ENCODE measurements at regions not wholly inside any gene's neighbourhood (a gene's known extent, or its start where the extent isn't known, plus 50 kb on each side); places are given as distances from the start of the nearest gene placed in this dataset.
"Not testable (repeated sequence)": the region's sequence is repeated elsewhere in the genome, so short reads cannot be mapped to it uniquely, and the experiment has no call there.

DNA sequence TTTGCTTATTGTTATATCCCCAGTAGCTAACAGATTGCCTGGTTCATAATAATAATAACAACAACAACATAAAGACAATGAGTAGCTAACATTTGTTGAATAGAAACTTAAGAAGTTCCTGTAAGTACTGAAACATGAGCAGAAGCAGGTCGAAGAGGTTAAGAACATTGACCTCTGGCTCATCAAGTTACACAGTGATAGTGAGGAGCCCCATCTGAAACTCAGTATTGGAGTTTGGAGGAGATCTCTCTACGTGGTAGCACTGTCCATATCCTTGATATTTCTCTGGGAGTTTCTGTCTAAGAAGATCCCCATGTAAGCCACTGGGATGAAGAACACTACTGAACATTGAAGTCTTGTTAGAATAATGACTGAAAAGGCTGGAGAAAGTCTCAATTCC, 600.4 kb downstream of the RFPL4B start:
- DNase-seq (ENCODE audit: low spot score) = no peak

GRCh38 chr6:112951829-112952228, 604.7 kb downstream of the RFPL4B start:
- H3K9me3 ChIP-seq = no peaks in the 10 kb centered on the region
- no peak for DNase-seq (ENCODE audit: low spot score)
- no peak overlapping the region for H3K27ac ChIP-seq
- H3K4me1 ChIP-seq = peaks cover 0 to 3% of the 10 kb centered on the region in 2 donors
- H3K27me3 ChIP-seq = no peaks in the 10 kb centered on the region
- H3K36me3 ChIP-seq = no peaks in the 10 kb centered on the region
- TF ChIP-seq CTCF (IDR thresholded peaks at IDR 0.05) = no peak
- H3K4me3 ChIP-seq = no peak overlapping the region

More for the DNA sequence above, 600.4 kb downstream of the RFPL4B start:
- no peak overlapping the region for H3K27ac ChIP-seq
- no peaks in the 10 kb centered on the region for H3K27me3 ChIP-seq
- no peaks in the 10 kb centered on the region for H3K9me3 ChIP-seq
- H3K4me3 ChIP-seq = no peak overlapping the region
- TF ChIP-seq CTCF (IDR thresholded peaks at IDR 0.05) = no peak
- no peaks in the 10 kb centered on the region for H3K4me1 ChIP-seq
- no peaks in the 10 kb centered on the region for H3K36me3 ChIP-seq

DNA sequence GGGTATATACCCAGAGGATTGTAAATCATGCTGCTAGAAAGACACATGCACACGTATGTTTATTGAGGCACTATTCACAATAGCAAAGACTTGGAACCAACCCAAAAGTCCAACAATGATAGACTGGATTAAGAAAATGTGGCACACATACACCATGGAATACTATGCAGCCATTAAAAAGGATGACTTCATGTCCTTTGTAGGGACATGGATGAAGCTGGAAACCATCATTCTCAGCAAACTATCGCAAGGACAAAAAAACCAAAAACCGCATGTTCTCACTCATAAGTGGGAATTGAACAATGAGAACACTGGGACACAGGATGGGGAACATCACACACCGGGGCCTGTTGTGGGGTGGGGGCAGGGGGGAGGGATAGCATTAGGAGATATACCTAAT, 608.6 kb downstream of the RFPL4B start:
- not testable (repeated sequence) for H3K4me3 ChIP-seq; H3K9me3 ChIP-seq; H3K4me1 ChIP-seq; H3K27me3 ChIP-seq; DNase-seq (ENCODE audit: low spot score); H3K36me3 ChIP-seq; H3K27ac ChIP-seq

DNA sequence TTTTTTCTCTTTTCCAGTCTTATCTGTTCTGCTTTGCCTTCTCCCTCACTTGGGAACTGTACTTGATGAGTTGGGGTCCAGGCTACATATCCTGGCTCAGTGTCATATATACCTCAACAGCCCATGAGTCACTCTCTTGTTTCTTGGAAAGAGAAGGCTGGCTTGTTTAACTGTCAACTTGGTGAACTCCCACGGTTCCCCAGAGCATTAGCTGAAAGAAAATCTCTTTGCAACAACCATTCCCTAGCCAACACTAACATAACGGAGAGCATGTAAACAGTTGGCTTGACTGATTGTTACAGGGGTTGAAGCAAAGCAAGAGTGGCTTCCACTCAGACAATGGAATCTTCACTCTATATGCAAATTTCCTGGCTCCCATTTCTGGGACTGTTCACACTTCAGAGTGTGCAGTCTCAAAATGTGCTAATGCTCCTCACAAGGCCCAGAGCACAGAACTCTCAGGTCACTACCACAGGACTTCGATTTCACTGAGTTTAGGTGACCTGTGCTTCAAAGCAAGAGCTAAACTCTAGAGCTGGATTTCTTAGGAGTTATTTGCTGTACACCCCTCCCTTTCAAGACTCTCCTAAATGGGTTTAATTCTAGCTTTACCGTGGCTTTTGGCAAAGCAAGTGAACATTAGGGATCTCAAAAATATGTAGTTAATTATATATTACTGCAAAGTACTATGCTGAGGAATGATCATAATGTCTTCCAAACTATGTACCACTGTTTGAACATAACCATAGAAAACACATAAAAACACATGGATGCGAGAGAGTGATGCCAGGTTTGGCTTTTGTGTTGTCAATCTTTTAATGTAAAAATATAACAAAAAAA, 609.8 kb downstream of the RFPL4B start:
- Histone ChIP-seq H3K4me3 (no peak overlapping the region), H3K4me1 (peaks cover 0 to 6% of the 10 kb centered on the region in 2 donors), H3K9me3 (no peaks in the 10 kb centered on the region), H3K36me3 (no peaks in the 10 kb centered on the region), H3K27ac (no peak overlapping the region), H3K27me3 (no peaks in the 10 kb centered on the region)
- DNase-seq (ENCODE audit: low spot score) = no peak
- TF ChIP-seq CTCF (IDR thresholded peaks at IDR 0.05) = no peak

DNA sequence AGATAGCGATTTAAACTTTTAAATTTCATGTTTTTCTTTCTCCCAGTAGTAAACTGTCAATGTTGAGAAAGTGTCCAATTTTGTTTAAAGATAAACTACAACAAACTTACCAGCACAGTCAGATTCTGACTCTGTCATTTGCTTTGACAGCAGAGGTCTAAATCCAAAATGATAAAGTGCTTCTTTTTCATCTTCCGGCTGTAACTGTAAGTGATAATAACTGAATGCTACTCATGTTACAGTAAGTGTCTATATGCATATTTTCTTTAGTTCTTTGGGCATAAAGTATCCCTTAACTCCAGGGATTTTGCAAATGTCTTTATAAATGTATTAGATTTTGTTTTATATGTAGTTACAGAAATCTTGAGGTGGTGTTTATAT, 610.4 kb downstream of the RFPL4B start:
- no peak overlapping the region for H3K27ac ChIP-seq
- no peaks in the 10 kb centered on the region for H3K9me3 ChIP-seq
- no peaks in the 10 kb centered on the region for H3K36me3 ChIP-seq
- H3K4me3 ChIP-seq = no peak overlapping the region
- no peak for TF ChIP-seq CTCF (IDR thresholded peaks at IDR 0.05)
- no peak for DNase-seq (ENCODE audit: low spot score)
- H3K27me3 ChIP-seq = no peaks in the 10 kb centered on the region
- H3K4me1 ChIP-seq = peaks cover 0 to 6% of the 10 kb centered on the region in 2 donors

GRCh38 chr6:112960130-112960529, 613.0 kb downstream of the RFPL4B start:
- H3K27me3 ChIP-seq; H3K4me1 ChIP-seq; H3K4me3 ChIP-seq; H3K36me3 ChIP-seq; H3K9me3 ChIP-seq; H3K27ac ChIP-seq; DNase-seq (ENCODE audit: low spot score): not testable (repeated sequence)

DNA sequence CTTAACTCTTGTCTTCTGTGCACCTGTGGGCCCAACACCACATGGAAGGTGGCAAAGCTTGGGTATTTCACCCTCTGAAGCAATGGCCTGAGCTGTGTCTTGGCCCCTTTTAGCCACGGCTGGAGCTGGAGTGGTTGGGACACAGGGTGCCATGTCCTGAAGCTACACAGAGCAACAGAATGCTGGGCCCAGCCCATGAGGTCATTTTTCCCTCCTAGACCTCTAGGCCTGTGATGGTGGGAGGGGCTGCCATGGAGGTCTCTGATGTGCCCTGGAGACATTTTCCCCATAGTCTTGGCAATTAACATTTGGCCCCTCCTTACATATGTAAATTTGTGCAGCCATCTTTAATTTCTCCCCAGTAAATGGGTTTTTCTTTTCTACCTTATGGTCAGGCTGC, 620.8 kb downstream of the RFPL4B start:
- no peaks in the 10 kb centered on the region for H3K36me3 ChIP-seq
- no peak overlapping the region for H3K27ac ChIP-seq
- H3K27me3 ChIP-seq = no peaks in the 10 kb centered on the region
- H3K4me1 ChIP-seq = no peaks in the 10 kb centered on the region
- no peaks in the 10 kb centered on the region for H3K9me3 ChIP-seq
- no peak overlapping the region for H3K4me3 ChIP-seq
- TF ChIP-seq CTCF (IDR thresholded peaks at IDR 0.05) = no peak
- DNase-seq (ENCODE audit: low spot score) = no peak
